Activated T-helper 17 cell treated with anti-CD3 and anti-CD28 coated beads, Interleukin-2, amount 50 U/mL, for 72 hours (primary cell): ENCODE measurements at regions not wholly inside any gene's neighbourhood (a gene's known extent, or its start where the extent isn't known, plus 50 kb on each side); places are given as distances from the start of the nearest gene placed in this dataset.

ENCODE experiments used
- ATAC-seq: fragments of 150-1000 bp; cut with Tn5 transposase; replicated peaks from 2 replicates; pipeline ENCODE4 v1.10.0; 2021; ENCODE audit warnings: mild to moderate bottlenecking, moderate library complexity
- H3K27ac Mint-ChIP-seq: one replicate; pipeline ENCODE4 v1.8.0; 2022; ENCODE audit warnings: mixed read lengths
- H3K27me3 Mint-ChIP-seq: one replicate; pipeline ENCODE4 v1.8.0; 2022; ENCODE audit warnings: mixed read lengths
- H3K36me3 Mint-ChIP-seq: one replicate; pipeline ENCODE4 v1.8.0; 2022; ENCODE audit warnings: low read depth, mild to moderate bottlenecking, mixed read lengths
- H3K4me1 Mint-ChIP-seq: one replicate; pipeline ENCODE4 v1.8.0; 2022; ENCODE audit warnings: mixed read lengths
- H3K4me3 Mint-ChIP-seq: one replicate; pipeline ENCODE4 v1.8.0; 2022; ENCODE audit warnings: mild to moderate bottlenecking, mixed read lengths
- H3K9me3 Mint-ChIP-seq: one replicate; pipeline ENCODE4 v1.8.0; 2022; ENCODE audit warnings: mixed read lengths

- H3K27me3 Mint-ChIP-seq = no peaks in the 10 kb centered on the region
- H3K4me3 Mint-ChIP-seq = no peak overlapping the region
- no peaks in the 10 kb centered on the region for H3K9me3 Mint-ChIP-seq
- no peak overlapping the region for H3K27ac Mint-ChIP-seq
- no peaks in the 10 kb centered on the region for H3K36me3 Mint-ChIP-seq
- no peak for ATAC-seq
- H3K4me1 Mint-ChIP-seq = no peaks in the 10 kb centered on the region
Observed at GRCh38 chr3:59698091-59698490, 648.3 kb upstream of the CFAP20DC start.

GRCh38 chr3:59696783-59697182, 647.0 kb upstream of the CFAP20DC start:
- H3K36me3 Mint-ChIP-seq = no peaks in the 10 kb centered on the region
- no peaks in the 10 kb centered on the region for H3K27me3 Mint-ChIP-seq
- H3K9me3 Mint-ChIP-seq = no peaks in the 10 kb centered on the region
- H3K4me1 Mint-ChIP-seq = no peaks in the 10 kb centered on the region
- H3K27ac Mint-ChIP-seq = no peak overlapping the region
- no peak for ATAC-seq
- no peak overlapping the region for H3K4me3 Mint-ChIP-seq

- no peaks in the 10 kb centered on the region for H3K4me1 Mint-ChIP-seq
- no peak for ATAC-seq
- no peak overlapping the region for H3K27ac Mint-ChIP-seq
- no peak overlapping the region for H3K4me3 Mint-ChIP-seq
- H3K9me3 Mint-ChIP-seq = no peaks in the 10 kb centered on the region
- no peaks in the 10 kb centered on the region for H3K36me3 Mint-ChIP-seq
- H3K27me3 Mint-ChIP-seq = no peaks in the 10 kb centered on the region
Observed at GRCh38 chr3:59695860-59696259, 646.0 kb upstream of the CFAP20DC start.

- ATAC-seq = no peak
- H3K27ac Mint-ChIP-seq = no peak overlapping the region
- H3K4me1 Mint-ChIP-seq = no peaks in the 10 kb centered on the region
- no peaks in the 10 kb centered on the region for H3K27me3 Mint-ChIP-seq
- no peaks in the 10 kb centered on the region for H3K36me3 Mint-ChIP-seq
- no peak overlapping the region for H3K4me3 Mint-ChIP-seq
- no peaks in the 10 kb centered on the region for H3K9me3 Mint-ChIP-seq
Observed at GRCh38 chr3:59692117-59692516, 642.3 kb upstream of the CFAP20DC start.

GRCh38 chr3:59690886-59691285, 641.1 kb upstream of the CFAP20DC start:
- no peak for ATAC-seq
- Mint-ChIP-seq H3K4me3 (no peak overlapping the region), H3K9me3 (no peaks in the 10 kb centered on the region), H3K36me3 (no peaks in the 10 kb centered on the region), H3K4me1 (no peaks in the 10 kb centered on the region), H3K27me3 (no peaks in the 10 kb centered on the region), H3K27ac (no peak overlapping the region)

- no peak for ATAC-seq
- Mint-ChIP-seq H3K27me3 (no peaks in the 10 kb centered on the region), H3K27ac (no peak overlapping the region), H3K9me3 (no peaks in the 10 kb centered on the region), H3K36me3 (no peaks in the 10 kb centered on the region), H3K4me1 (no peaks in the 10 kb centered on the region), H3K4me3 (no peak overlapping the region)
Observed at GRCh38 chr3:59688636-59689035, 638.8 kb upstream of the CFAP20DC start.

GRCh38 chr3:59685432-59685831, 635.6 kb upstream of the CFAP20DC start:
- no peaks in the 10 kb centered on the region for H3K36me3 Mint-ChIP-seq
- ATAC-seq = no peak
- no peaks in the 10 kb centered on the region for H3K27me3 Mint-ChIP-seq
- no peaks in the 10 kb centered on the region for H3K4me1 Mint-ChIP-seq
- no peak overlapping the region for H3K27ac Mint-ChIP-seq
- H3K4me3 Mint-ChIP-seq = no peak overlapping the region
- H3K9me3 Mint-ChIP-seq = no peaks in the 10 kb centered on the region

GRCh38 chr3:59684766-59685165, 634.9 kb upstream of the CFAP20DC start:
- Mint-ChIP-seq H3K4me1 (no peaks in the 10 kb centered on the region), H3K27ac (no peak overlapping the region), H3K9me3 (no peaks in the 10 kb centered on the region), H3K4me3 (no peak overlapping the region), H3K36me3 (no peaks in the 10 kb centered on the region), H3K27me3 (no peaks in the 10 kb centered on the region)
- no peak for ATAC-seq

GRCh38 chr3:59680919-59681318, 631.1 kb upstream of the CFAP20DC start:
- ATAC-seq = no peak
- H3K4me1 Mint-ChIP-seq = no peaks in the 10 kb centered on the region
- no peak overlapping the region for H3K27ac Mint-ChIP-seq
- H3K36me3 Mint-ChIP-seq = no peaks in the 10 kb centered on the region
- no peak overlapping the region for H3K4me3 Mint-ChIP-seq
- no peaks in the 10 kb centered on the region for H3K9me3 Mint-ChIP-seq
- no peaks in the 10 kb centered on the region for H3K27me3 Mint-ChIP-seq

GRCh38 chr3:59677747-59678702, 628.2 kb upstream of the CFAP20DC start:
- ATAC-seq = no peak
- Mint-ChIP-seq H3K9me3 (no peaks in the 10 kb centered on the region), H3K4me1 (no peaks in the 10 kb centered on the region), H3K4me3 (no peak overlapping the region), H3K27me3 (peaks cover 4% of the 10 kb centered on the region), H3K27ac (no peak overlapping the region), H3K36me3 (no peaks in the 10 kb centered on the region)

GRCh38 chr3:59675495-59675894, 625.7 kb upstream of the CFAP20DC start:
- peaks cover 4% of the 10 kb centered on the region for H3K27me3 Mint-ChIP-seq

GRCh38 chr3:59663076-59663850, 613.4 kb upstream of the CFAP20DC start:
- Mint-ChIP-seq H3K4me3 (no peak overlapping the region), H3K4me1 (no peaks in the 10 kb centered on the region), H3K27me3 (no peaks in the 10 kb centered on the region), H3K9me3 (no peaks in the 10 kb centered on the region), H3K27ac (no peak overlapping the region), H3K36me3 (no peaks in the 10 kb centered on the region)
- no peak for ATAC-seq

More at GRCh38 chr3:59675495-59675894, 625.7 kb upstream of the CFAP20DC start:
- no peaks in the 10 kb centered on the region for H3K4me1 Mint-ChIP-seq
- H3K36me3 Mint-ChIP-seq = no peaks in the 10 kb centered on the region
- no peak for ATAC-seq
- no peak overlapping the region for H3K27ac Mint-ChIP-seq
- H3K4me3 Mint-ChIP-seq = no peak overlapping the region
- no peaks in the 10 kb centered on the region for H3K9me3 Mint-ChIP-seq

GRCh38 chr3:59660852-59661625, 611.2 kb upstream of the CFAP20DC start:
- ATAC-seq = no peak
- Mint-ChIP-seq H3K9me3 (no peaks in the 10 kb centered on the region), H3K36me3 (no peaks in the 10 kb centered on the region), H3K27me3 (no peaks in the 10 kb centered on the region), H3K4me1 (no peaks in the 10 kb centered on the region), H3K4me3 (no peak overlapping the region), H3K27ac (no peak overlapping the region)

- Mint-ChIP-seq H3K4me1 (no peaks in the 10 kb centered on the region), H3K27me3 (no peaks in the 10 kb centered on the region)
Observed at GRCh38 chr3:59660376-59660775, 610.6 kb upstream of the CFAP20DC start.

More at GRCh38 chr3:59660376-59660775, 610.6 kb upstream of the CFAP20DC start:
- H3K9me3 Mint-ChIP-seq = no peaks in the 10 kb centered on the region
- no peak for ATAC-seq
- H3K4me3 Mint-ChIP-seq = no peak overlapping the region
- H3K27ac Mint-ChIP-seq = no peak overlapping the region
- no peaks in the 10 kb centered on the region for H3K36me3 Mint-ChIP-seq
